ENCODE measurements at regions not wholly inside any gene's neighbourhood (a gene's known extent, or its start where the extent isn't known, plus 50 kb on each side); places are given as distances from the start of the nearest gene placed in this dataset.

GRCh38 chr2:126771094-126771493, 115.1 kb downstream of the GYPC start:
- no peak overlapping the region for H3K4me3 ChIP-seq (replicated peaks; ENCODE audit: insufficient read depth, low read length)
- H3K27ac ChIP-seq (replicated peaks): no peak overlapping the region
- no peaks in the 10 kb centered on the region for H3K27me3 ChIP-seq (ENCODE audit: insufficient read depth, poor library complexity, severe bottlenecking)
- DNase-seq (ENCODE audit: low read depth in 1 of 2, low spot score in 1 of 2): no peak
- no peak for TF ChIP-seq GABPA (IDR thresholded peaks at IDR 0.05; ENCODE audit: low read depth)
- TF ChIP-seq CTCF (IDR thresholded peaks at IDR 0.05; ENCODE audit: insufficient read depth, low read length): no peak
- no peak for TF ChIP-seq SPI1 (IDR thresholded peaks at IDR 0.05; ENCODE audit: borderline replicate concordance, low read depth)
- TF ChIP-seq POLR2AphosphoS5 (IDR thresholded peaks at IDR 0.05; ENCODE audit: low read depth): no peak
- no peak for TF ChIP-seq REST (IDR thresholded peaks at IDR 0.05; ENCODE audit: insufficient replicate concordance, low read depth)

GRCh38 chr2:126771501-126772195, 115.7 kb downstream of the GYPC start:
- H3K27ac ChIP-seq (replicated peaks): no peak overlapping the region
- TF ChIP-seq SPI1 (IDR thresholded peaks at IDR 0.05; ENCODE audit: borderline replicate concordance, low read depth) (no peak), GABPA (IDR thresholded peaks at IDR 0.05; ENCODE audit: low read depth) (no peak), POLR2AphosphoS5 (IDR thresholded peaks at IDR 0.05; ENCODE audit: low read depth) (no peak), CTCF (IDR thresholded peaks at IDR 0.05; ENCODE audit: insufficient read depth, low read length) (no peak), REST (IDR thresholded peaks at IDR 0.05; ENCODE audit: insufficient replicate concordance, low read depth) (no peak)
- no peak overlapping the region for H3K4me3 ChIP-seq (replicated peaks; ENCODE audit: insufficient read depth, low read length)
- no peak for DNase-seq (ENCODE audit: low read depth in 1 of 2, low spot score in 1 of 2)
- no peaks in the 10 kb centered on the region for H3K27me3 ChIP-seq (ENCODE audit: insufficient read depth, poor library complexity, severe bottlenecking)

- no peak overlapping the region for H3K4me3 ChIP-seq (replicated peaks; ENCODE audit: insufficient read depth, low read length)
- DNase-seq (ENCODE audit: low read depth in 1 of 2, low spot score in 1 of 2): no peak
- no peaks in the 10 kb centered on the region for H3K27me3 ChIP-seq (ENCODE audit: insufficient read depth, poor library complexity, severe bottlenecking)
- TF ChIP-seq SPI1 (IDR thresholded peaks at IDR 0.05; ENCODE audit: borderline replicate concordance, low read depth) (no peak), CTCF (IDR thresholded peaks at IDR 0.05; ENCODE audit: insufficient read depth, low read length) (no peak), POLR2AphosphoS5 (IDR thresholded peaks at IDR 0.05; ENCODE audit: low read depth) (no peak), REST (IDR thresholded peaks at IDR 0.05; ENCODE audit: insufficient replicate concordance, low read depth) (no peak), GABPA (IDR thresholded peaks at IDR 0.05; ENCODE audit: low read depth) (no peak)
- H3K27ac ChIP-seq (replicated peaks): no peak overlapping the region
Observed at GRCh38 chr2:126774290-126774689, 118.3 kb downstream of the GYPC start.
